CD4-positive, alpha-beta memory T cell (primary cell): ENCODE measurements at regions not wholly inside any gene's neighbourhood (a gene's known extent, or its start where the extent isn't known, plus 50 kb on each side); places are given as distances from the start of the nearest gene placed in this dataset.

ENCODE experiments used
- CTCF ChIA-PET: fragments of 350-600 bp; sonication (Branson Sonifier 250); formaldehyde crosslinking; loops from one replicate; lab custom pipeline; 2021; ENCODE audit warnings: inconsistent platforms; ENCODE audit not compliant: partially characterized antibody; lab: Charles Lee
- POLR2A ChIA-PET: fragments of 350-600 bp; sonication (Branson Sonifier 250); formaldehyde crosslinking; loops from one replicate; lab custom pipeline; 2021; ENCODE audit not compliant: partially characterized antibody; lab: Charles Lee
- DNase-seq, 5 donors: peaks; one replicate each; pipeline versions ENCODE4 v3.0.0 to v3.0.0-alpha.2; 2020 to 2022; ENCODE audit warnings: mixed read lengths in 1 of 5
- H3K27ac ChIP-seq: one replicate; pipeline ENCODE4 v1.7.0; 2013; ENCODE audit warnings: low read depth, low read length
- H3K27me3 ChIP-seq: 2 replicates; pipeline ENCODE4 v1.7.0; 2013; ENCODE audit warnings: mild to moderate bottlenecking, low read length, moderate library complexity; ENCODE audit not compliant: insufficient read depth
- H3K36me3 ChIP-seq: 2 replicates; pipeline ENCODE4 v1.7.0; 2013; ENCODE audit warnings: mild to moderate bottlenecking, low read length, moderate library complexity; ENCODE audit not compliant: insufficient read depth
- H3K4me1 ChIP-seq: 2 replicates; pipeline ENCODE4 v1.7.0; 2013; ENCODE audit warnings: mild to moderate bottlenecking, low read length, moderate library complexity; ENCODE audit not compliant: insufficient read depth
- H3K4me3 ChIP-seq, 2 donors: one replicate each; pipeline ENCODE4 v1.7.0; 2013; ENCODE audit warnings: low read length in 2 of 2, mild to moderate bottlenecking in 1 of 2
- H3K9me3 ChIP-seq, 2 donors: one replicate each; pipeline ENCODE4 v1.7.0; 2013; ENCODE audit warnings: low read length in 2 of 2, control low read depth in 1 of 2; ENCODE audit not compliant: control insufficient read depth in 1 of 2
- H3K27ac Mint-ChIP-seq, 7 donors: one replicate each; pipeline ENCODE4 v1.8.0; 2020 to 2021; ENCODE audit warnings: mixed read lengths in 7 of 7, mild to moderate bottlenecking in 6 of 7, inconsistent platforms in 3 of 7, moderate library complexity in 3 of 7
- H3K27me3 Mint-ChIP-seq, 2 donors: one replicate each; pipeline ENCODE4 v1.8.0; 2020 to 2021; ENCODE audit warnings: mixed read lengths in 2 of 2
- H3K36me3 Mint-ChIP-seq, 2 donors: one replicate each; pipeline ENCODE4 v1.8.0; 2020 to 2021; ENCODE audit warnings: mixed read lengths in 2 of 2, inconsistent platforms in 1 of 2, mild to moderate bottlenecking in 1 of 2
- H3K4me1 Mint-ChIP-seq, 4 donors: one replicate each; pipeline ENCODE4 v1.8.0; 2020 to 2021; ENCODE audit warnings: mixed read lengths in 4 of 4, mild to moderate bottlenecking in 1 of 4
- H3K4me3 Mint-ChIP-seq, 8 donors: one replicate each; pipeline ENCODE4 v1.8.0; 2020 to 2021; ENCODE audit warnings: mixed read lengths in 8 of 8, mild to moderate bottlenecking in 7 of 8, moderate library complexity in 6 of 8, inconsistent platforms in 3 of 8
- H3K9me3 Mint-ChIP-seq, 8 donors: one replicate each; pipeline ENCODE4 v1.8.0; 2020 to 2021; ENCODE audit warnings: mixed read lengths in 8 of 8, mild to moderate bottlenecking in 5 of 8, inconsistent platforms in 3 of 8, moderate library complexity in 1 of 8
- intact Hi-C: fragments of 100-400 bp; cut with micrococcal nuclease; formaldehyde crosslinking; loops from one replicate; pipeline ENCODE4 v1.15.1; 2023

GRCh38 chr6:145258122-145258521 lies 477.2 kb downstream of the EPM2A start:
- H3K4me1 Mint-ChIP-seq: no peaks in the 10 kb centered on the region
- no peak overlapping the region for H3K27ac ChIP-seq
- ChIA-PET CTCF (no interaction called here), POLR2A (no interaction called here)
- peaks cover 0 to 1% of the 10 kb centered on the region in 2 donors for H3K27me3 Mint-ChIP-seq
- H3K36me3 Mint-ChIP-seq: no peaks in the 10 kb centered on the region
- no peaks in the 10 kb centered on the region for H3K9me3 ChIP-seq
- H3K4me3 ChIP-seq: no peak overlapping the region
- no peak overlapping the region for H3K27ac Mint-ChIP-seq
- no peaks in the 10 kb centered on the region for H3K9me3 Mint-ChIP-seq
- no peaks in the 10 kb centered on the region for H3K27me3 ChIP-seq
- H3K4me3 Mint-ChIP-seq: no peak overlapping the region
- H3K4me1 ChIP-seq: no peaks in the 10 kb centered on the region
- no peak for DNase-seq
- intact Hi-C loops: no loop called here
- no peaks in the 10 kb centered on the region for H3K36me3 ChIP-seq

GRCh38 chr6:145260484-145261175 lies 474.7 kb downstream of the EPM2A start:
- no peaks in the 10 kb centered on the region for H3K9me3 Mint-ChIP-seq
- no peak overlapping the region for H3K4me3 Mint-ChIP-seq
- no peaks in the 10 kb centered on the region for H3K4me1 Mint-ChIP-seq
- H3K27me3 Mint-ChIP-seq: peaks cover 1 to 4% of the 10 kb centered on the region in 2 donors
- ChIA-PET CTCF (no interaction called here), POLR2A (no interaction called here)
- DNase-seq: no peak
- H3K4me1 ChIP-seq: no peaks in the 10 kb centered on the region
- H3K36me3 ChIP-seq: no peaks in the 10 kb centered on the region
- no peaks in the 10 kb centered on the region for H3K9me3 ChIP-seq
- no peak overlapping the region for H3K27ac ChIP-seq
- H3K27ac Mint-ChIP-seq: no peak overlapping the region
- no peaks in the 10 kb centered on the region for H3K27me3 ChIP-seq
- intact Hi-C loops: no loop called here
- no peaks in the 10 kb centered on the region for H3K36me3 Mint-ChIP-seq
- no peak overlapping the region for H3K4me3 ChIP-seq

- POLR2A ChIA-PET: no interaction called here
- peaks cover 1 to 4% of the 10 kb centered on the region in 2 donors for H3K27me3 Mint-ChIP-seq
- H3K4me1 Mint-ChIP-seq: no peaks in the 10 kb centered on the region
- H3K36me3 ChIP-seq: no peaks in the 10 kb centered on the region
- DNase-seq: no peak
- CTCF ChIA-PET: no interaction called here
- no peak overlapping the region for H3K4me3 Mint-ChIP-seq
- H3K9me3 Mint-ChIP-seq: no peaks in the 10 kb centered on the region
- no peaks in the 10 kb centered on the region for H3K36me3 Mint-ChIP-seq
- intact Hi-C loops: no loop called here
- no peak overlapping the region for H3K27ac ChIP-seq
- no peaks in the 10 kb centered on the region for H3K4me1 ChIP-seq
- no peaks in the 10 kb centered on the region for H3K9me3 ChIP-seq
- no peak overlapping the region for H3K4me3 ChIP-seq
- no peak overlapping the region for H3K27ac Mint-ChIP-seq
- no peaks in the 10 kb centered on the region for H3K27me3 ChIP-seq
These were observed 473.6 kb downstream of the EPM2A start for GRCh38 chr6:145261758-145262157.

GRCh38 chr6:145262771-145263170 lies 472.5 kb downstream of the EPM2A start:
- intact Hi-C loops: no loop called here
- Mint-ChIP-seq H3K4me3 (no peak overlapping the region), H3K27me3 (peaks cover 1 to 4% of the 10 kb centered on the region in 2 donors), H3K36me3 (no peaks in the 10 kb centered on the region), H3K27ac (no peak overlapping the region), H3K4me1 (no peaks in the 10 kb centered on the region), H3K9me3 (no peaks in the 10 kb centered on the region)
- no peaks in the 10 kb centered on the region for H3K9me3 ChIP-seq
- CTCF ChIA-PET: no interaction called here
- POLR2A ChIA-PET: no interaction called here
- no peaks in the 10 kb centered on the region for H3K27me3 ChIP-seq
- no peak overlapping the region for H3K4me3 ChIP-seq
- H3K36me3 ChIP-seq: no peaks in the 10 kb centered on the region
- H3K27ac ChIP-seq: no peak overlapping the region
- DNase-seq: no peak
- no peaks in the 10 kb centered on the region for H3K4me1 ChIP-seq

- intact Hi-C loops: no loop called here
- POLR2A ChIA-PET: no interaction called here
These were observed 471.5 kb downstream of the EPM2A start for GRCh38 chr6:145263778-145264211.

GRCh38 chr6:145266432-145267075 lies 468.8 kb downstream of the EPM2A start:
- intact Hi-C loops: no loop called here
- H3K9me3 ChIP-seq: no peaks in the 10 kb centered on the region
- Mint-ChIP-seq H3K4me1 (no peaks in the 10 kb centered on the region), H3K27ac (no peak overlapping the region), H3K9me3 (no peaks in the 10 kb centered on the region), H3K4me3 (no peak overlapping the region), H3K27me3 (peaks cover 1 to 7% of the 10 kb centered on the region in 2 donors), H3K36me3 (no peaks in the 10 kb centered on the region)
- no peak overlapping the region for H3K27ac ChIP-seq
- no peaks in the 10 kb centered on the region for H3K27me3 ChIP-seq
- no peaks in the 10 kb centered on the region for H3K4me1 ChIP-seq
- CTCF ChIA-PET: no interaction called here
- H3K4me3 ChIP-seq: no peak overlapping the region
- no peak for DNase-seq
- H3K36me3 ChIP-seq: no peaks in the 10 kb centered on the region
- POLR2A ChIA-PET: no interaction called here

More at GRCh38 chr6:145263778-145264211, 471.5 kb downstream of the EPM2A start:
- Histone ChIP-seq H3K4me1 (no peaks in the 10 kb centered on the region), H3K4me3 (no peak overlapping the region), H3K36me3 (no peaks in the 10 kb centered on the region), H3K27me3 (no peaks in the 10 kb centered on the region), H3K9me3 (no peaks in the 10 kb centered on the region), H3K27ac (no peak overlapping the region)
- Mint-ChIP-seq H3K36me3 (no peaks in the 10 kb centered on the region), H3K4me1 (no peaks in the 10 kb centered on the region), H3K27ac (no peak overlapping the region), H3K27me3 (peaks cover 1 to 4% of the 10 kb centered on the region in 2 donors), H3K9me3 (no peaks in the 10 kb centered on the region), H3K4me3 (no peak overlapping the region)
- no peak for DNase-seq
- CTCF ChIA-PET: no interaction called here

GRCh38 chr6:145267076-145267867 lies 468.0 kb downstream of the EPM2A start:
- Mint-ChIP-seq H3K9me3 (no peaks in the 10 kb centered on the region), H3K27ac (no peak overlapping the region), H3K27me3 (peaks cover 1 to 7% of the 10 kb centered on the region in 2 donors), H3K36me3 (no peaks in the 10 kb centered on the region), H3K4me3 (no peak overlapping the region), H3K4me1 (no peaks in the 10 kb centered on the region)
- Histone ChIP-seq H3K36me3 (no peaks in the 10 kb centered on the region), H3K4me1 (no peaks in the 10 kb centered on the region), H3K27ac (no peak overlapping the region), H3K4me3 (no peak overlapping the region), H3K27me3 (no peaks in the 10 kb centered on the region), H3K9me3 (no peaks in the 10 kb centered on the region)
- ChIA-PET POLR2A (no interaction called here), CTCF (no interaction called here)
- no peak for DNase-seq
- intact Hi-C loops: no loop called here
